Hepatocyte (in vitro differentiated cells): ENCODE measurements at regions not wholly inside any gene's neighbourhood (a gene's known extent, or its start where the extent isn't known, plus 50 kb on each side); places are given as distances from the start of the nearest gene placed in this dataset.

ENCODE experiments used
- DNase-seq: peaks from one replicate; pipeline ENCODE4 v3.0.0-alpha.2; 2016; ENCODE audit warnings: low spot score
- H2AFZ ChIP-seq: fragments of 200-600 bp; sonication (generic); 2 replicates; pipeline ENCODE4 v1.6.0; 2016; ENCODE audit warnings: antibody characterized with exemption, mild to moderate bottlenecking
- H3K27ac ChIP-seq: fragments of 200-600 bp; sonication (generic); 2 replicates; pipeline ENCODE4 v1.5.1; 2016; ENCODE audit warnings: mild to moderate bottlenecking
- H3K27me3 ChIP-seq: fragments of 200-600 bp; sonication (generic); 2 replicates; pipeline ENCODE4 v1.6.1; 2016
- H3K36me3 ChIP-seq: fragments of 200-600 bp; sonication (generic); replicated peaks from 2 replicates; pipeline ENCODE4 v1.5.1; 2016; ENCODE audit warnings: low read depth; ENCODE audit not compliant: insufficient read depth
- H3K4me1 ChIP-seq: fragments of 200-600 bp; sonication (generic); 2 replicates; pipeline ENCODE4 v1.5.1; 2016; ENCODE audit warnings: mild to moderate bottlenecking, moderate library complexity; ENCODE audit not compliant: insufficient read depth
- H3K4me2 ChIP-seq: fragments of 200-600 bp; sonication (generic); 2 replicates; pipeline ENCODE4 v1.6.0; 2016
- H3K4me3 ChIP-seq: fragments of 200-600 bp; sonication (generic); 2 replicates; pipeline ENCODE4 v1.5.1; 2016; ENCODE audit warnings: mild to moderate bottlenecking
- H3K79me2 ChIP-seq: fragments of 200-600 bp; sonication (generic); 2 replicates; pipeline ENCODE4 v1.6.0; 2017; ENCODE audit warnings: mild to moderate bottlenecking
- H3K9me2 ChIP-seq: fragments of 200-600 bp; sonication (generic); replicated peaks from 2 replicates; pipeline ENCODE4 v1.6.0; 2017; ENCODE audit warnings: mild to moderate bottlenecking; ENCODE audit not compliant: insufficient read depth
- H3K9me3 ChIP-seq: fragments of 200-600 bp; sonication (generic); 2 replicates; pipeline ENCODE4 v1.5.1; 2016; ENCODE audit warnings: low read depth, mild to moderate bottlenecking
- H4K20me1 ChIP-seq: fragments of 200-600 bp; sonication (generic); 2 replicates; pipeline ENCODE4 v1.6.0; 2016; ENCODE audit warnings: mild to moderate bottlenecking; ENCODE audit not compliant: insufficient read depth, poor library complexity, severe bottlenecking
- EZH2 ChIP-seq: fragments of 200-600 bp; sonication (generic); IDR thresholded peaks from 2 replicates; pipeline ENCODE4 v1.6.1; 2016; ENCODE audit warnings: antibody characterized with exemption, mild to moderate bottlenecking, borderline replicate concordance
- EZH2phosphoT487 ChIP-seq: fragments of 200-600 bp; sonication (generic); IDR thresholded peaks from one replicate; pipeline ENCODE4 v1.6.1; 2018; ENCODE audit warnings: antibody characterized with exemption, mild to moderate bottlenecking, low read depth, moderate library complexity; ENCODE audit not compliant: unreplicated experiment, severe bottlenecking
- WGBS: methylation state at CpG from one replicate; pipeline ENCODE4 v1.1.6; 2016; ENCODE audit warnings: low lambda C conversion rate; ENCODE audit errors: missing lambda C conversion rate; 5-methylcytosine and 5-hydroxymethylcytosine counted together
- TF ChIP-seq, protein P1 (sequence below): fragments of 200-600 bp; sonication (generic); IDR thresholded peaks from 2 replicates; pipeline ENCODE4 v1.5.1; 2016; ENCODE audit warnings: antibody characterized with exemption, mild to moderate bottlenecking; ENCODE audit not compliant: poor library complexity

DNA sequence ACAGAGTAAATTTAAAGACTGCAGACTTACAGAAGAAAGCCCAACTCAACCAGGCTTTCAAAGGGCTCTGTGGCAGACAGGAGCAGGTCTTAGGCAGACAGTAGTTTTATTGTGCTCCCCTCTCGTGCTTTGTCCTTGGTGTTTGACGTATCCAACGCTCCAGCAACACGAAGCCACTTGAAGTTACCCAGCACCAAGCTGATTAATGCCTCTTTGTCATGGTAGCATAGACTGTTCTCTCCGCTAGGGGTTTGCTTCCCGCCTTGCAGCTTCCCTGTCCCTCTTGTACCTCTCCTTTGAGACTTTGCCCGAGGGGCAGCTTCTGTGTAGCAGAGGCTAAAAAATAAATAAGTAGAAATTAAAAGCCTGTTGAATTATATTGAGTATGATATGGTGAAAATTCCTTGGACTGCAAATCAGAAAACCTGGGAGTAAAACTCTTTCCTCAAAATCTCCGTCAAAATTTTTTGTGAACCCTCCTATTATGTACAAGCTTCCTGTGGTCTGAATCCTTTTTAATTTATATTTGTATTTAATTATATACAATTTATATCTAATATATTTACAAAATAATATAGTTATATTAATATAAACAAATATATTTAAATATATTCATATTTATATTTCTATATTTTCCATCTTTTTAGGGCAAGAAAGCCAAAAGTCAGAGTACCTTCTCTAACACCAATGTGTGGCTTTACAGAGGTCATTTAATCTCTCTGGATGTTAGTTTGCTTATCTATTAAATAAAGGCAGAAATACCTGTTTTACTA, 405.4 kb downstream of the DMAC1 start:
- Histone ChIP-seq H3K4me3 (no peak overlapping the region), H3K36me3 (no peaks in the 10 kb centered on the region), H4K20me1 (no peaks in the 10 kb centered on the region), H3K9me2 (no peaks in the 10 kb centered on the region), H3K27me3 (no peaks in the 10 kb centered on the region), H3K4me1 (no peaks in the 10 kb centered on the region), H3K4me2 (no peak overlapping the region), H2AFZ (no peak overlapping the region), H3K9me3 (no peaks in the 10 kb centered on the region), H3K27ac (no peak overlapping the region), H3K79me2 (no peaks in the 10 kb centered on the region)
- DNase-seq = no peak
- WGBS = 67% methylated on average over 8 of the region's 8 CpGs
- TF ChIP-seq EZH2phosphoT487 (no peak), EZH2 (no peak)
- TF ChIP-seq, protein P1, sequence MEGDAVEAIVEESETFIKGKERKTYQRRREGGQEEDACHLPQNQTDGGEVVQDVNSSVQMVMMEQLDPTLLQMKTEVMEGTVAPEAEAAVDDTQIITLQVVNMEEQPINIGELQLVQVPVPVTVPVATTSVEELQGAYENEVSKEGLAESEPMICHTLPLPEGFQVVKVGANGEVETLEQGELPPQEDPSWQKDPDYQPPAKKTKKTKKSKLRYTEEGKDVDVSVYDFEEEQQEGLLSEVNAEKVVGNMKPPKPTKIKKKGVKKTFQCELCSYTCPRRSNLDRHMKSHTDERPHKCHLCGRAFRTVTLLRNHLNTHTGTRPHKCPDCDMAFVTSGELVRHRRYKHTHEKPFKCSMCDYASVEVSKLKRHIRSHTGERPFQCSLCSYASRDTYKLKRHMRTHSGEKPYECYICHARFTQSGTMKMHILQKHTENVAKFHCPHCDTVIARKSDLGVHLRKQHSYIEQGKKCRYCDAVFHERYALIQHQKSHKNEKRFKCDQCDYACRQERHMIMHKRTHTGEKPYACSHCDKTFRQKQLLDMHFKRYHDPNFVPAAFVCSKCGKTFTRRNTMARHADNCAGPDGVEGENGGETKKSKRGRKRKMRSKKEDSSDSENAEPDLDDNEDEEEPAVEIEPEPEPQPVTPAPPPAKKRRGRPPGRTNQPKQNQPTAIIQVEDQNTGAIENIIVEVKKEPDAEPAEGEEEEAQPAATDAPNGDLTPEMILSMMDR = no peak

DNA sequence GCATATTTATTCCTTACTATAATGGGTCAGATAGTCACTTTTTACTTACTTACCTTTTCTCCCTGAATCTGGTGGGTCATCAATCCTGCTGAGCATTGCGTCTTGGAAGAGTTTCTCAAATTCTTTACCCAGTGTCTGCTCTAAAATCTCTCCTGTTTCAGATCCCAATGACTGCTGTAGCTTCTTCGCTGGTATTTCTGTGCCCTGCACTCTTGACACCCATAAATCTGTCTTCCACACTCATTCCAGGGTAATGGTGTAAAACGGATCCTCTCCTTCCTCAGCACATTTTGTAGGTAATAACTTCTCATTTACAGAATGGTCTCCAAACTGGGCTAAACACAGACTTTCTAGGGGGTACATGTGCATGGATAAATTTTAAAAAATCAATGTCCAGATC, 407.4 kb downstream of the DMAC1 start:
- Histone ChIP-seq H3K27me3 (no peaks in the 10 kb centered on the region), H4K20me1 (no peaks in the 10 kb centered on the region), H2AFZ (no peak overlapping the region), H3K27ac (no peak overlapping the region), H3K9me2 (no peaks in the 10 kb centered on the region), H3K9me3 (no peaks in the 10 kb centered on the region), H3K79me2 (no peaks in the 10 kb centered on the region), H3K36me3 (no peaks in the 10 kb centered on the region), H3K4me3 (no peak overlapping the region), H3K4me2 (no peak overlapping the region), H3K4me1 (peaks cover 4% of the 10 kb centered on the region)
- TF ChIP-seq, protein P1 = no peak
- TF ChIP-seq EZH2phosphoT487 (no peak), EZH2 (no peak)
- WGBS = 66% methylated on average over 3 of the region's 3 CpGs
- DNase-seq = no peak

DNA sequence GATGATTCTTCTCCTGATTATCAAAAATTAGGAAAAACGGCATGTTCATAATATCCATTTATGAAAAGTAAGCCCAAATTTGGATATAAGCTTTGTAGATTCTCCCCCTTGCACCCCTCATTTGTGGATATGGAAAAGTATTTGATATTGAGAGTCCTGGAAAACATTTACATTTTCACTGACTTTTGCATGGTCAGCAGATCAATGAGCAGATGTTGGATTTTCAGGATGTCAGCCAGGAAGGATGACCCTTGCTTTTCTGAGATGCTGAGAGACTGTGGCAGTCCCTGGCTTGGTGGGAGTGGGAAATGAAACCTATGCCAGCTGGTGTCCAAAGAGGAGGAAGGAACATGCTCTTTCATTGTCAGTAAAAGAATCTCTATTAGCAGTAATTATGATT, 410.8 kb downstream of the DMAC1 start:
- no peaks in the 10 kb centered on the region for H3K79me2 ChIP-seq
- no peaks in the 10 kb centered on the region for H3K9me3 ChIP-seq
- H3K9me2 ChIP-seq = no peaks in the 10 kb centered on the region
- H3K4me1 ChIP-seq = peaks cover 4% of the 10 kb centered on the region
- TF ChIP-seq EZH2phosphoT487 = no peak
- TF ChIP-seq EZH2 = no peak
- TF ChIP-seq, protein P1 = no peak
- 100% methylated on average over 1 of the region's 1 CpG for WGBS
- no peaks in the 10 kb centered on the region for H4K20me1 ChIP-seq
- H3K4me2 ChIP-seq = no peak overlapping the region
- no peak overlapping the region for H3K4me3 ChIP-seq
- no peak overlapping the region for H2AFZ ChIP-seq
- DNase-seq = no peak
- H3K27ac ChIP-seq = no peak overlapping the region
- no peaks in the 10 kb centered on the region for H3K36me3 ChIP-seq
- H3K27me3 ChIP-seq = no peaks in the 10 kb centered on the region
